Natural killer cell (primary cell): ENCODE measurements at regions not wholly inside any gene's neighbourhood (a gene's known extent, or its start where the extent isn't known, plus 50 kb on each side); places are given as distances from the start of the nearest gene placed in this dataset.
"Not testable (repeated sequence)": the region's sequence is repeated elsewhere in the genome, so short reads cannot be mapped to it uniquely, and the experiment has no call there.

Experiments
- ATAC-seq, 3 donors: fragments of 150-1000 bp in 2 of 3; fragments of 200-7000 bp in 1 of 3; cut with Tn5 transposase; 1 replicate in 1 of 3; 2 replicates in 2 of 3; pipeline ENCODE4 v1.10.0; 2021; ENCODE audit warnings: mild to moderate bottlenecking in 2 of 3, moderate library complexity in 2 of 3
- DNase-seq, 2 donors: peaks; one replicate each; pipeline versions ENCODE4 v3.0.0 to v3.0.0-alpha.2; 2013 to 2021; ENCODE audit warnings: mixed read lengths in 1 of 2
- H3K27ac ChIP-seq: one replicate; pipeline ENCODE4 v1.5.1; 2013; ENCODE audit warnings: mild to moderate bottlenecking, low read length
- H3K27me3 ChIP-seq: one replicate; pipeline ENCODE4 v1.6.1; 2013; ENCODE audit warnings: low read length; ENCODE audit not compliant: control insufficient read depth, insufficient read depth
- H3K36me3 ChIP-seq: one replicate; pipeline ENCODE4 v1.6.1; 2013; ENCODE audit warnings: low read length; ENCODE audit not compliant: control insufficient read depth, insufficient read depth
- H3K4me1 ChIP-seq: one replicate; pipeline ENCODE4 v1.6.1; 2013; ENCODE audit warnings: low read length; ENCODE audit not compliant: control insufficient read depth, insufficient read depth
- H3K4me3 ChIP-seq: one replicate; pipeline ENCODE4 v1.5.1; 2013; ENCODE audit warnings: low read length
- H3K9me3 ChIP-seq: one replicate; pipeline ENCODE4 v1.6.1; 2013; ENCODE audit warnings: low read length; ENCODE audit not compliant: control insufficient read depth, insufficient read depth
- H3K27ac Mint-ChIP-seq, 2 donors: one replicate each; pipeline ENCODE4 v1.8.0; 2022; ENCODE audit warnings: mild to moderate bottlenecking in 2 of 2, mixed read lengths in 2 of 2, moderate library complexity in 1 of 2
- H3K27me3 Mint-ChIP-seq, 2 donors: one replicate each; pipeline ENCODE4 v1.8.0; 2022; ENCODE audit warnings: low read depth in 2 of 2, mixed read lengths in 2 of 2
- H3K36me3 Mint-ChIP-seq: one replicate; pipeline ENCODE4 v1.8.0; 2022; ENCODE audit warnings: mixed read lengths
- H3K4me1 Mint-ChIP-seq, 2 donors: one replicate each; pipeline ENCODE4 v1.8.0; 2022; ENCODE audit warnings: mixed read lengths in 2 of 2
- H3K4me3 Mint-ChIP-seq: one replicate; pipeline ENCODE4 v1.8.0; 2022; ENCODE audit warnings: mild to moderate bottlenecking, moderate library complexity, mixed read lengths
- H3K9me3 Mint-ChIP-seq, 2 donors: one replicate each; pipeline ENCODE4 v1.8.0; 2022; ENCODE audit warnings: mixed read lengths in 2 of 2
- WGBS: methylation state at CpG from one replicate; pipeline ENCODE4 v1.1.7; 2013; ENCODE audit warnings: missing lambda C conversion rate; ENCODE audit not compliant: insufficient coverage; 5-methylcytosine and 5-hydroxymethylcytosine counted together
- intact Hi-C: fragments of 100-400 bp; cut with micrococcal nuclease; formaldehyde crosslinking; loops from one replicate; pipeline ENCODE4 v1.14.2; 2022
- TF ChIP-seq, protein P1 (sequence below): fragments of 200-600 bp; IDR thresholded peaks from one replicate; pipeline ENCODE4 v1.8.0; 2022; ENCODE audit warnings: antibody characterized with exemption

DNA sequence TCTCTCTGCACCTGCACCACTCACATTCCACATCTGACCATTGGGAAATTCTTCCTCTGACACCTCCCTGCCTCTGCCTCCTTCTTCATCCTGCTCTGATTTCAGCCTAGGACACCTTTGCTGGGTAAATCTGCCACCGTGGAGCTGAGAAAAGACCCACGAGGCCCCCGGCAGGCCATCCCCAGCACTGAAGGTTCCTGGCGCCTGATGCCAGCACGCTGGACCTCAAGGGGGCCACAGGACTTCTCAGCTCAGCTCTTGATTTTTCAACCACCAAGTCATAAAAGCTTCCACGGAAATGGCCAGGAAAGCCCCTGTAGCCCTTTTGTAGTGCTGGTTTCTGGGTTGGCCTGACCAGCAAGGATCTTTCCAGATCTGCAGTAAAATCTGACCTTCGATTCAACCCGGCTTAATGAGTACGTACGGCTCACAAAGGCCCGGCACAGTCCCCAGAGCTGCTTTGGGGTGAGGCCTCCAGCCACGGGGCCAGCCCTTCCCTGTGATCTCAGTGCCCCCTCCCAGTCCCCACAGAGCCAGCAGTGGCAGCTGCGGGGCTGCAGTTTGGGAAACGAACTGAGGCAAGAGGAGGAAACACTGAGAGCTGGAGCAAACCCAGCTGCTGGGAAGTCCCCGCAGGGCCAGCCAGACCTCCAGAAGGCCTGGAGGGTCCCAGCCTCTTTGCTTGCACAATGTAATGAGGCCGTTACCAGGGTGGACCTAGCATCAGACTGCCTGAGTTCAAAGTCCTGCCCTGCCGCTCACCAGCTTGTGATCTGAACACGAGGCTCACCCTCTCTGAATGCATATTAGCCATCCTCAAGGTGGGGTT lies 157.5 kb downstream of the BMP7 start:
- no peaks in the 10 kb centered on the region for H3K9me3 Mint-ChIP-seq
- no peak overlapping the region for H3K27ac Mint-ChIP-seq
- H3K4me3 ChIP-seq, result no peak overlapping the region
- peaks cover 7 to 17% of the 10 kb centered on the region in 2 donors for H3K27me3 Mint-ChIP-seq
- no peak overlapping the region for H3K27ac ChIP-seq
- H3K36me3 ChIP-seq, result no peaks in the 10 kb centered on the region
- no peaks in the 10 kb centered on the region for H3K27me3 ChIP-seq
- no peaks in the 10 kb centered on the region for H3K4me1 ChIP-seq
- no peaks in the 10 kb centered on the region for H3K9me3 ChIP-seq
- DNase-seq, result no peak
- no peaks in the 10 kb centered on the region for H3K36me3 Mint-ChIP-seq
- no peak for ATAC-seq
- H3K4me1 Mint-ChIP-seq, result no peaks in the 10 kb centered on the region
- intact Hi-C loops, result no loop called here
- WGBS, result 59% methylated on average over 18 of the region's 18 CpGs
- TF ChIP-seq, protein P1, sequence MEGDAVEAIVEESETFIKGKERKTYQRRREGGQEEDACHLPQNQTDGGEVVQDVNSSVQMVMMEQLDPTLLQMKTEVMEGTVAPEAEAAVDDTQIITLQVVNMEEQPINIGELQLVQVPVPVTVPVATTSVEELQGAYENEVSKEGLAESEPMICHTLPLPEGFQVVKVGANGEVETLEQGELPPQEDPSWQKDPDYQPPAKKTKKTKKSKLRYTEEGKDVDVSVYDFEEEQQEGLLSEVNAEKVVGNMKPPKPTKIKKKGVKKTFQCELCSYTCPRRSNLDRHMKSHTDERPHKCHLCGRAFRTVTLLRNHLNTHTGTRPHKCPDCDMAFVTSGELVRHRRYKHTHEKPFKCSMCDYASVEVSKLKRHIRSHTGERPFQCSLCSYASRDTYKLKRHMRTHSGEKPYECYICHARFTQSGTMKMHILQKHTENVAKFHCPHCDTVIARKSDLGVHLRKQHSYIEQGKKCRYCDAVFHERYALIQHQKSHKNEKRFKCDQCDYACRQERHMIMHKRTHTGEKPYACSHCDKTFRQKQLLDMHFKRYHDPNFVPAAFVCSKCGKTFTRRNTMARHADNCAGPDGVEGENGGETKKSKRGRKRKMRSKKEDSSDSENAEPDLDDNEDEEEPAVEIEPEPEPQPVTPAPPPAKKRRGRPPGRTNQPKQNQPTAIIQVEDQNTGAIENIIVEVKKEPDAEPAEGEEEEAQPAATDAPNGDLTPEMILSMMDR, result no peak
- no peak overlapping the region for H3K4me3 Mint-ChIP-seq

DNA sequence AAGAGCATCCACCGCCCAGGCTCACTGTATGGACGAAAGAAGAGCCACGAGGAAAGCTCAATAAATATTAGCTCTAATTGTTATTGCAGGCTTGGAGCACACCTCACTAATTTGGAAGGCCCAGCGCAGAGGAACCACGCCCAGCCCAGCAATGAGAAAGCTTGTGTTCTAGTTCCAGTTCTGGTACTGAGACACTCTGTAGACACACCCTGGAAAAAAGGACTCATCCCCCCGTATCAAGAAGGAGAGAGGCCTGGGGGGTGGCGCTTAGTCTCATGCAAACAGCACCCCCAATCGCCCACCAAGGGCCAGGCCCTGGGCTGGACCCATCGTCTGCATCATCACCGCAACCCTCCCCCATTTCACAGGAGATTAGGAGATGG lies 156.9 kb downstream of the BMP7 start:
- DNase-seq (no peak), ATAC-seq (no peak)
- intact Hi-C loops, result no loop called here
- H3K27me3 ChIP-seq, result no peaks in the 10 kb centered on the region
- Mint-ChIP-seq H3K9me3 (no peaks in the 10 kb centered on the region), H3K4me3 (no peak overlapping the region), H3K27me3 (peaks cover 7 to 17% of the 10 kb centered on the region in 2 donors), H3K4me1 (no peaks in the 10 kb centered on the region), H3K36me3 (no peaks in the 10 kb centered on the region), H3K27ac (no peak overlapping the region)
- H3K4me1 ChIP-seq, result no peaks in the 10 kb centered on the region
- 83% methylated on average over 10 of the region's 10 CpGs for WGBS
- H3K36me3 ChIP-seq, result no peaks in the 10 kb centered on the region
- TF ChIP-seq, protein P1, result no peak
- H3K9me3 ChIP-seq, result no peaks in the 10 kb centered on the region
- H3K27ac ChIP-seq, result no peak overlapping the region
- H3K4me3 ChIP-seq, result no peak overlapping the region

DNA sequence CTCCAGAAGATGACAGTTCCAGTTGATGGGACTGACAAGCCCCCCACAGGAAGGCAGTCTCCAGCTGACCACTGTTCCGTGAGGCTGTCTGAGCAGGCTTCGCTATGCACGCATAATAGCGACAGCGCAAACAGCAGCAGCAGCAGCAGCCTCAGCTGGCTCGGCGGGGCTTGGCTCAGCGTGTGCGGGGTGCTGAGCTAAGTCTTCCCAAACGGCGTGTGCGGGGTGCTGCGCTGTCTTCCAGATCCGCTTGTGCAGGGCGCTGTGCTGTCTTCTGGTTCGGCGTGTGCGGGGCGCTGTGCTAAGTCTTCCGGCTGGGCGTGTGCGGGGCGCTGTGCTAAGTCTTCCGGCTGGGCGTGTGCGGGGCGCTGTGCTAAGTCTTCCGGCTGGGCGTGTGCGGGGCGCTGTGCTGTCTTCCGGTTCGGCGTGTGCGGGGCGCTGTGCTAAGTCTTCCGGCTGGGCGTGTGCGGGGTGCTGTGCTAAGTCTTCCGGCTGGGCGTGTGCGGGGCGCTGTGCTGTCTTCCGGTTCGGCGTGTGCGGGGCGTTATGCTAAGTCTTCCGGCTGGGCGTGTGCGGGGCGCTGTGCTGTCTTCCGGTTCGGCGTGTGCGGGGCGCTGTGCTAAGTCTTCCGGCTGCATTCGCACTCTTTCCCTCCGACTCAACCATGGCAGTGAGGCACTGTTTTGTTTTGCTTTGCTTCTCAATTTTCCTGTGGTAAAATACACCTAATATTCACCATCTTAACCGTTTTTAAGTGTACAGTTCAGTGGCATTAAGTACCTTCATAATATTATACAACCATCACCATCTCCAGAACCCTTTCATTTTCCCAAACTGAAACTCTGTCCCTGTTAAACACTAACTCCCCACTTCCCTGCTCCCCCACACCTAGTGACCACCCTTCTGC lies 156.1 kb downstream of the BMP7 start:
- H3K27me3 Mint-ChIP-seq, result peaks cover 5 to 17% of the 10 kb centered on the region in 2 donors
- H3K4me3 Mint-ChIP-seq, H3K27ac Mint-ChIP-seq, H3K27ac ChIP-seq, H3K36me3 ChIP-seq, ATAC-seq, DNase-seq, H3K27me3 ChIP-seq, intact Hi-C loops, H3K36me3 Mint-ChIP-seq, H3K4me1 Mint-ChIP-seq, H3K4me3 ChIP-seq, H3K9me3 Mint-ChIP-seq, H3K4me1 ChIP-seq, H3K9me3 ChIP-seq: not testable (repeated sequence)
- 95% methylated on average over 53 of the region's 61 CpGs for WGBS

- no peak overlapping the region for H3K27ac Mint-ChIP-seq
- H3K36me3 Mint-ChIP-seq, result no peaks in the 10 kb centered on the region
- no peak for DNase-seq
- Histone ChIP-seq H3K4me3 (no peak overlapping the region), H3K9me3 (no peaks in the 10 kb centered on the region), H3K27me3 (no peaks in the 10 kb centered on the region), H3K36me3 (no peaks in the 10 kb centered on the region), H3K27ac (no peak overlapping the region), H3K4me1 (no peaks in the 10 kb centered on the region)
- intact Hi-C loops, result no loop called here
- WGBS, result 75% methylated on average over 3 of the region's 3 CpGs
- H3K4me3 Mint-ChIP-seq, result no peak overlapping the region
- TF ChIP-seq, protein P1, result no peak
- no peaks in the 10 kb centered on the region for H3K9me3 Mint-ChIP-seq
- H3K27me3 Mint-ChIP-seq, result peaks cover 3 to 23% of the 10 kb centered on the region in 2 donors
- ATAC-seq, result no peak
- H3K4me1 Mint-ChIP-seq, result no peaks in the 10 kb centered on the region
These were observed 155.4 kb downstream of the BMP7 start for GRCh38 chr20:57111028-57111373.
